Neuronal stem cell (in vitro differentiated cells): ENCODE measurements at regions not wholly inside any gene's neighbourhood (a gene's known extent, or its start where the extent isn't known, plus 50 kb on each side); places are given as distances from the start of the nearest gene placed in this dataset.

Experiments used
- DNase-seq: peaks from one replicate; pipeline ENCODE4 v3.0.0-alpha.2; 2013; ENCODE audit warnings: low spot score
- H2AFZ ChIP-seq: one replicate; pipeline ENCODE4 v1.6.1; 2013; ENCODE audit warnings: mild to moderate bottlenecking, low read length, inconsistent platforms
- H2AK5ac ChIP-seq: 2 replicates; pipeline ENCODE4 v1.6.1; 2013; ENCODE audit warnings: low read depth, mild to moderate bottlenecking, inconsistent platforms, low read length, moderate library complexity, mixed read lengths
- H2BK120ac ChIP-seq: 2 replicates; pipeline ENCODE4 v1.6.1; 2013; ENCODE audit warnings: low read depth, mild to moderate bottlenecking, inconsistent platforms, low read length, moderate library complexity, mixed read lengths
- H2BK12ac ChIP-seq: one replicate; pipeline ENCODE4 v1.6.1; 2013; ENCODE audit warnings: low read length, inconsistent platforms
- H2BK15ac ChIP-seq: 2 replicates; pipeline ENCODE4 v1.6.1; 2013; ENCODE audit warnings: mild to moderate bottlenecking, low read length, inconsistent platforms, mixed read lengths
- H2BK5ac ChIP-seq: one replicate; pipeline ENCODE4 v1.6.1; 2013; ENCODE audit warnings: inconsistent platforms, mild to moderate bottlenecking, low read length, moderate library complexity
- H3K14ac ChIP-seq: one replicate; pipeline ENCODE4 v1.6.1; 2013; ENCODE audit warnings: low read length, inconsistent platforms
- H3K18ac ChIP-seq: 2 replicates; pipeline ENCODE4 v1.6.1; 2013; ENCODE audit warnings: low read length, inconsistent platforms
- H3K23ac ChIP-seq: 2 replicates; pipeline ENCODE4 v1.6.1; 2013; ENCODE audit warnings: low read depth, mild to moderate bottlenecking, mixed read lengths, low read length, inconsistent platforms; ENCODE audit not compliant: poor library complexity
- H3K27ac ChIP-seq: replicated peaks from 3 replicates; pipeline ENCODE4 v1.5.1; 2013; ENCODE audit warnings: low read length, inconsistent platforms
- H3K27me3 ChIP-seq, 3 experiments: 2 replicates each; pipeline ENCODE4 v1.6.1; 2013; ENCODE audit warnings: low read length in 3 of 3, mild to moderate bottlenecking in 2 of 3, inconsistent platforms in 1 of 3, low read depth in 1 of 3, mixed read lengths in 1 of 3, moderate library complexity in 1 of 3; ENCODE audit not compliant: control insufficient read depth in 3 of 3, insufficient read depth in 3 of 3
- H3K36me3 ChIP-seq, 2 donors: replicated peaks in 1 of 2; 2 replicates each; pipeline ENCODE4 v1.6.1; 2013; ENCODE audit warnings: low read length in 2 of 2; ENCODE audit not compliant: control insufficient read depth in 2 of 2, insufficient read depth in 2 of 2
- H3K4ac ChIP-seq: 2 replicates; pipeline ENCODE4 v1.6.1; 2013; ENCODE audit warnings: inconsistent platforms, mild to moderate bottlenecking, low read length, moderate library complexity
- H3K4me1 ChIP-seq, 2 donors: 1 replicate in 1 of 2; 2 replicates in 1 of 2; pipeline ENCODE4 v1.6.1; 2013; ENCODE audit warnings: low read length in 2 of 2, low read depth in 1 of 2; ENCODE audit not compliant: control insufficient read depth in 2 of 2, insufficient read depth in 1 of 2
- H3K4me2 ChIP-seq: one replicate; pipeline ENCODE4 v1.6.1; 2013; ENCODE audit warnings: mild to moderate bottlenecking, low read length, inconsistent platforms; ENCODE audit not compliant: insufficient read depth, poor library complexity, severe bottlenecking
- H3K4me3 ChIP-seq, 2 donors: 2 replicates each; pipeline ENCODE4 v1.5.1; 2013; ENCODE audit warnings: low read length in 2 of 2, mild to moderate bottlenecking in 2 of 2, inconsistent platforms in 1 of 2, moderate library complexity in 1 of 2
- H3K79me1 ChIP-seq: one replicate; pipeline ENCODE4 v1.6.1; 2013; ENCODE audit warnings: low read depth, mild to moderate bottlenecking, inconsistent platforms, low read length, moderate library complexity
- H3K9ac ChIP-seq: one replicate; pipeline ENCODE4 v1.6.1; 2013; ENCODE audit warnings: mild to moderate bottlenecking, low read depth, low read length, inconsistent platforms; ENCODE audit not compliant: poor library complexity
- H3K9me3 ChIP-seq, 2 donors: replicated peaks in 1 of 2; 2 replicates each; pipeline versions ENCODE3 to v1.6.1; 2013; ENCODE audit warnings: low read length in 2 of 2, mild to moderate bottlenecking in 2 of 2, inconsistent platforms in 1 of 2, low read depth in 1 of 2, mixed read lengths in 1 of 2, moderate library complexity in 1 of 2; ENCODE audit not compliant: control insufficient read depth in 2 of 2, insufficient read depth in 1 of 2
- H4K8ac ChIP-seq: one replicate; pipeline ENCODE4 v1.6.1; 2013; ENCODE audit warnings: low read depth, mild to moderate bottlenecking, inconsistent platforms, low read length, moderate library complexity
- H4K91ac ChIP-seq: one replicate; pipeline ENCODE4 v1.6.1; 2013; ENCODE audit warnings: low read length, low read depth, mild to moderate bottlenecking, inconsistent platforms; ENCODE audit not compliant: poor library complexity
- WGBS, 2 donors: extraction: QIAGEN DNeasy Blood & Tissue Kit; methylation state at CpG; one replicate each; pipeline ENCODE4 v1.1.7; 2013; ENCODE audit warnings: missing lambda C conversion rate in 2 of 2, mixed read lengths in 1 of 2; ENCODE audit not compliant: insufficient read length in 2 of 2, insufficient replicate concordance in 1 of 2; ENCODE audit errors: extremely low coverage in 2 of 2; 5-methylcytosine and 5-hydroxymethylcytosine counted together

DNA sequence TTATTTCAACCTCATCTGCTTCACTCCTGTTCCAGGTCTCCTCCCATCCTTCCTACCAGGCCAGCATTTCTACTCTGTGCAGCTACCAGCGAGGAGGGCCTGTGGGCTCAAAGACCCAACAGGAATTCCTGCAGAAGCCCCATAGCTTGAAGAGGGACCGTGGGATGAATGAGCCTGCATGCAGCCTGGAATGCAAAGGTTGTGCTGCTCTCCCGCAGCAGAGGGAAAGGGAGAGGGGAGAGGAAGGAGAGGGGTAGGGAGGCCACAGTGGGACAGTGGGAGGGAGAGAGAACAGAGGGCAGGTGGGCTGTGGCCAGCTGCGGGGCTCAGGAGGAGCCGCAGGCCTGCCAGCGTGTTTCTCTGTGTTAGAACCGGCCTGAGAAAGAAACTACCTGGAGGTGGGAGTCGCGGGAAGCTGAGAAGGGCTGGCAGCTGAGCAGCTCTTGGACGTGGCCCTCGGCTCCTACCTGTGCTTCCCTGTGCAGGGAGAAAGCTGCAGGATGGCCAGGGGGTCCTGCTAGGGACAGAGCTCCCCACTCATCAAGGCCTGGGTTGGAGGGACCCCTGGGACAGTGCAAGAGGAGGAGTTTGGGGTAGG lies 66.1 kb upstream of the MLN start:
- H4K8ac ChIP-seq: no peak overlapping the region
- H3K4me1 ChIP-seq: peaks cover 4 to 18% of the 10 kb centered on the region in 2 donors
- peak overlapping the region; percentile 33 for H2BK5ac ChIP-seq
- DNase-seq: peak; percentile 12
- H3K4ac ChIP-seq: no peak overlapping the region
- peak overlapping the region; percentile 47 for H2BK12ac ChIP-seq
- H3K36me3 ChIP-seq: no peaks in the 10 kb centered on the region
- no peak overlapping the region for H3K4me3 ChIP-seq
- H3K27me3 ChIP-seq: peaks cover 0 to 21% (median 0%) of the 10 kb centered on the region in 3 experiments
- peak overlapping the region; percentile 63 for H2BK120ac ChIP-seq
- H3K18ac ChIP-seq: peak overlapping the region; percentile 50
- peak overlapping the region; percentile 69 for H2BK15ac ChIP-seq
- H3K79me1 ChIP-seq: no peaks in the 10 kb centered on the region
- peak overlapping the region; percentile 68 for H4K91ac ChIP-seq
- H2AK5ac ChIP-seq: peak overlapping the region; percentile 96
- no peak overlapping the region for H3K4me2 ChIP-seq
- no peak overlapping the region for H3K14ac ChIP-seq
- peak overlapping the region; percentile 46 for H3K23ac ChIP-seq
- H3K9ac ChIP-seq: peak overlapping the region; percentile 27
- no peaks in the 10 kb centered on the region for H3K9me3 ChIP-seq
- peak overlapping the region; percentile 45 for H2AFZ ChIP-seq
- no CpG with 5 or more reads among the region's 11 CpGs for WGBS, 2 donors
- H3K27ac ChIP-seq: peak overlapping the region; percentile 11

- H3K79me1 ChIP-seq: no peaks in the 10 kb centered on the region
- H2AFZ ChIP-seq: no peak overlapping the region
- H3K9me3 ChIP-seq: no peaks in the 10 kb centered on the region
- H3K14ac ChIP-seq: no peak overlapping the region
- H3K23ac ChIP-seq: no peak overlapping the region
- no peak overlapping the region for H3K9ac ChIP-seq
- H2BK120ac ChIP-seq: no peak overlapping the region
- H3K36me3 ChIP-seq: no peaks in the 10 kb centered on the region
- no peak overlapping the region for H3K4ac ChIP-seq
- no peak overlapping the region for H2BK12ac ChIP-seq
- no peak for DNase-seq
- H3K4me3 ChIP-seq: no peak overlapping the region
- WGBS, 2 donors: no CpG with 5 or more reads among the region's 5 CpGs
- H3K27ac ChIP-seq: no peak overlapping the region
- no peak overlapping the region for H4K8ac ChIP-seq
- H2AK5ac ChIP-seq: no peak overlapping the region
- H2BK15ac ChIP-seq: no peak overlapping the region
- no peak overlapping the region for H4K91ac ChIP-seq
- H3K4me1 ChIP-seq: peaks cover 4 to 18% of the 10 kb centered on the region in 2 donors
- no peak overlapping the region for H3K18ac ChIP-seq
- peaks cover 0 to 21% (median 0%) of the 10 kb centered on the region in 3 experiments for H3K27me3 ChIP-seq
- no peak overlapping the region for H2BK5ac ChIP-seq
- no peak overlapping the region for H3K4me2 ChIP-seq
Observed at GRCh38 chr6:33869121-33869520, 65.3 kb upstream of the MLN start.

DNA sequence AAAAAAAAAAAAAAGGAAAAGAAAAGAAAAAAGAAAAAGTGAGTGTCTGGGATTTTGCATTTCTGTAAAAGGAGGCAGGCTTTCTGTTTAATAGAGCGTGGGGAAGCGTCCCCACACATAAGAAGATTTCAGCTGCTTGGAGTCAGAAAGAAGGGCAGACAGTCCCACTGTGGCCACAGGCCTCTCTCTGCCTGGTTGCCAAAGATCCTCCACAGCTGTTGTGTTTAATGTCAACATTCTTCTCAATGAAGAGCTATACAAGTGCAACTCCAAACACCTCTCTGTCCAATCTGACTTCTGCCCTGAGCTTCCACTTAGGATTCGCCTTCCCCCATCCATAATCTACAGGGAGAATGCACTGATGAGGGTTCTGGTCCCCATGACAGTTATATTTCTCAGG lies 64.3 kb upstream of the MLN start:
- H2AK5ac ChIP-seq: no peak overlapping the region
- H2BK5ac ChIP-seq: no peak overlapping the region

GRCh38 chr6:33865478-33866077 lies 61.8 kb upstream of the MLN start:
- no peaks in the 10 kb centered on the region for H3K79me1 ChIP-seq
- peaks cover 0 to 12% (median 0%) of the 10 kb centered on the region in 3 experiments for H3K27me3 ChIP-seq
- H3K4me2 ChIP-seq: no peak overlapping the region
- H3K23ac ChIP-seq: no peak overlapping the region
- H2AK5ac ChIP-seq: no peak overlapping the region
- H2BK12ac ChIP-seq: no peak overlapping the region
- no peaks in the 10 kb centered on the region for H3K36me3 ChIP-seq
- no peak overlapping the region for H4K8ac ChIP-seq
- no peak overlapping the region for H3K9ac ChIP-seq
- H4K91ac ChIP-seq: no peak overlapping the region
- H3K18ac ChIP-seq: no peak overlapping the region
- H3K14ac ChIP-seq: no peak overlapping the region
- DNase-seq: no peak
- H3K9me3 ChIP-seq: peaks cover 0 to 4% of the 10 kb centered on the region in 2 donors
- WGBS, 2 donors: no CpG with 5 or more reads among the region's 4 CpGs
- no peak overlapping the region for H2BK120ac ChIP-seq
- H3K4me3 ChIP-seq: no peak overlapping the region
- H3K27ac ChIP-seq: no peak overlapping the region
- no peak overlapping the region for H2AFZ ChIP-seq
- H3K4ac ChIP-seq: no peak overlapping the region
- H3K4me1 ChIP-seq: peaks cover 4 to 14% of the 10 kb centered on the region in 2 donors
- H2BK15ac ChIP-seq: no peak overlapping the region
- no peak overlapping the region for H2BK5ac ChIP-seq

More for the DNA sequence above, 64.3 kb upstream of the MLN start:
- Histone ChIP-seq H3K4me2 (no peak overlapping the region), H3K4ac (no peak overlapping the region), H2BK15ac (no peak overlapping the region), H2BK120ac (no peak overlapping the region), H4K8ac (no peak overlapping the region), H3K4me1 (peaks cover 4 to 18% of the 10 kb centered on the region in 2 donors), H3K9ac (no peak overlapping the region), H3K79me1 (no peaks in the 10 kb centered on the region), H2BK12ac (no peak overlapping the region), H3K14ac (no peak overlapping the region), H3K27me3 (peaks cover 0 to 16% (median 0%) of the 10 kb centered on the region in 3 experiments), H3K23ac (no peak overlapping the region), H3K27ac (no peak overlapping the region), H3K36me3 (no peaks in the 10 kb centered on the region), H3K9me3 (peaks cover 0 to 4% of the 10 kb centered on the region in 2 donors), H4K91ac (no peak overlapping the region), H3K18ac (no peak overlapping the region), H2AFZ (no peak overlapping the region), H3K4me3 (no peak overlapping the region)
- WGBS, 2 donors: no CpG with 5 or more reads among the region's 3 CpGs
- no peak for DNase-seq
